ENCODE measurements at regions not wholly inside any gene's neighbourhood (a gene's known extent, or its start where the extent isn't known, plus 50 kb on each side); places are given as distances from the start of the nearest gene placed in this dataset.

DNA sequence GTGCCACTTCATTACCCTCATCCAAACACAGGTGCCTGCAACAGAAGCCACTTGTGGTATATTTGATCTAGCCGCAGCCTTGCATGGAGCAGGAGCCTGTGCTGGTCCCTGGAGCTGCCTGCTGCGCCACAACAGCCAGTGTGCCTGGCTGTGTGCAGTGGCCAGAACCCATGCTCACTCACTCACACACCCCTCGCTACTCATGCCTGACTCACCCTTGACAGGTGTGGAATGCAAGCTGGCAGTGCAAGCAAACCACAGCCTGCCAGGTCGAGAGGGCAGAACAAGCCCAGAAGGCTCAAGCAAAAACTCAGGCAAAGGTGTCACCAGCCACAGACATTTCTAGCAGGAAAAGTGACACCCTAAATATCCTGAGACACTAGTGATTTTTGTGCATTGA, 1510.9 kb downstream of the KCNT2 start:
- TF ChIP-seq CTCF (IDR thresholded peaks at IDR 0.05; ENCODE audit: borderline replicate concordance, extremely low read depth, low read length, poor library complexity, severe bottlenecking) (no peak), EZH2 (IDR thresholded peaks at IDR 0.05; ENCODE audit: borderline replicate concordance, low read depth, low read length, severe bottlenecking) (no peak)
